IMR-90 (cell line): ENCODE measurements at regions not wholly inside any gene's neighbourhood (a gene's known extent, or its start where the extent isn't known, plus 50 kb on each side); places are given as distances from the start of the nearest gene placed in this dataset.

Experiments used
- ATAC-seq: fragments of 200-7000 bp; cut with Tn5 transposase; 2 replicates; pipeline ENCODE4 v1.9.1; 2020; ENCODE audit warnings: low read depth, mild to moderate bottlenecking, moderate library complexity
- BruUV-seq: library from RNA; stranded (reverse); fragments of 400-500 nt; replicated peaks from 2 replicates; lab custom pipeline; 2021; lab: Mats Ljungman, UMichigan
- CTCF ChIA-PET: fragments of 300-600 bp; formaldehyde crosslinking; extraction: SDS; loops from one replicate; lab custom pipeline; 2021; ENCODE audit warnings: antibody characterized with exemption; lab: Yijun Ruan, JAX
- POLR2A ChIA-PET: fragments of 300-600 bp; sonication (Branson Sonifier 250); formaldehyde crosslinking; loops from one replicate; lab custom pipeline; 2022; ENCODE audit warnings: antibody characterized with exemption; ENCODE audit not compliant: unreplicated experiment; lab: Charles Lee
- DNase-seq: peaks from one replicate; pipeline ENCODE4 v3.0.0; 2013
- H2AFZ ChIP-seq: replicated peaks from 2 replicates; pipeline ENCODE3; 2013; ENCODE audit warnings: low read length, mild to moderate bottlenecking; ENCODE audit not compliant: poor library complexity
- H2AK5ac ChIP-seq: 2 replicates; pipeline ENCODE4 v1.6.1; 2013; ENCODE audit warnings: low read depth, low read length, inconsistent platforms
- H2AK9ac ChIP-seq: replicated peaks from 2 replicates; pipeline ENCODE3; 2013; ENCODE audit warnings: mild to moderate bottlenecking, low read depth, low read length, moderate library complexity; ENCODE audit not compliant: poor library complexity
- H2BK120ac ChIP-seq: 2 replicates; pipeline ENCODE4 v1.6.1; 2013; ENCODE audit warnings: low read depth, low read length, inconsistent platforms
- H2BK15ac ChIP-seq: 3 replicates; pipeline ENCODE4 v1.6.1; 2013; ENCODE audit warnings: low read depth, low read length, inconsistent platforms
- H2BK20ac ChIP-seq: 2 replicates; pipeline ENCODE4 v1.6.1; 2013; ENCODE audit warnings: low read depth, mild to moderate bottlenecking, inconsistent platforms, low read length, moderate library complexity
- H2BK5ac ChIP-seq: 2 replicates; pipeline ENCODE4 v1.6.1; 2013; ENCODE audit warnings: mild to moderate bottlenecking, low read depth, low read length, inconsistent platforms; ENCODE audit not compliant: poor library complexity, severe bottlenecking
- H3K14ac ChIP-seq: replicated peaks from 2 replicates; pipeline ENCODE4 v1.6.1; 2013; ENCODE audit warnings: low read depth, low read length, inconsistent platforms
- H3K18ac ChIP-seq: 2 replicates; pipeline ENCODE4 v1.6.1; 2013; ENCODE audit warnings: low read depth, low read length, control low read depth
- H3K23ac ChIP-seq: 2 replicates; pipeline ENCODE4 v1.6.1; 2013; ENCODE audit warnings: low read depth, low read length, inconsistent platforms
- H3K27ac ChIP-seq: 2 replicates; pipeline ENCODE4 v1.5.1; 2013; ENCODE audit warnings: mild to moderate bottlenecking, control low read depth, low read length; ENCODE audit not compliant: insufficient read depth
- H3K27me3 ChIP-seq: 2 replicates; pipeline ENCODE4 v1.6.1; 2013; ENCODE audit warnings: low read length; ENCODE audit not compliant: control insufficient read depth, insufficient read depth
- H3K36me3 ChIP-seq: 2 replicates; pipeline ENCODE4 v1.6.1; 2013; ENCODE audit warnings: low read length, mixed read lengths; ENCODE audit not compliant: control insufficient read depth, insufficient read depth
- H3K4ac ChIP-seq: 2 replicates; pipeline ENCODE4 v1.6.1; 2013; ENCODE audit warnings: low read depth, low read length, inconsistent platforms
- H3K4me1 ChIP-seq: 2 replicates; pipeline ENCODE4 v1.6.1; 2013; ENCODE audit warnings: low read length, mixed read lengths; ENCODE audit not compliant: control insufficient read depth, insufficient read depth
- H3K4me2 ChIP-seq: 2 replicates; pipeline ENCODE4 v1.6.1; 2013; ENCODE audit warnings: low read depth, mild to moderate bottlenecking, control low read depth, low read length, moderate library complexity
- H3K4me3 ChIP-seq: 2 replicates; pipeline ENCODE4 v1.5.1; 2013; ENCODE audit warnings: low read depth, mild to moderate bottlenecking, control low read depth, low read length, moderate library complexity; ENCODE audit not compliant: insufficient read depth
- H3K56ac ChIP-seq: 2 replicates; pipeline ENCODE4 v1.6.1; 2013; ENCODE audit warnings: low read length, inconsistent platforms; ENCODE audit not compliant: insufficient read depth; ENCODE audit errors: extremely low read depth
- H3K79me1 ChIP-seq, 2 experiments: 2 replicates each; pipeline ENCODE4 v1.6.1; 2013; ENCODE audit warnings: low read length in 2 of 2, inconsistent platforms in 1 of 2, low read depth in 1 of 2
- H3K9ac ChIP-seq: 2 replicates; pipeline ENCODE4 v1.6.1; 2013; ENCODE audit warnings: low read depth, low read length, control low read depth
- H3K9me1 ChIP-seq: 2 replicates; pipeline ENCODE4 v1.6.1; 2013; ENCODE audit warnings: low read length, inconsistent platforms; ENCODE audit not compliant: insufficient read depth
- H3K9me3 ChIP-seq: 2 replicates; pipeline ENCODE4 v1.6.1; 2013; ENCODE audit warnings: low read length; ENCODE audit not compliant: control insufficient read depth, insufficient read depth
- H4K20me1 ChIP-seq: 2 replicates; pipeline ENCODE4 v1.6.1; 2013; ENCODE audit warnings: low read length, inconsistent platforms; ENCODE audit not compliant: insufficient read depth
- H4K5ac ChIP-seq: 2 replicates; pipeline ENCODE4 v1.6.1; 2013; ENCODE audit warnings: mild to moderate bottlenecking, low read depth, low read length, control low read depth
- H4K8ac ChIP-seq, 2 experiments: 2 replicates each; pipeline ENCODE4 v1.6.1; 2013; ENCODE audit warnings: low read depth in 2 of 2, low read length in 2 of 2, control low read depth in 1 of 2, inconsistent platforms in 1 of 2
- H4K91ac ChIP-seq: 2 replicates; pipeline ENCODE4 v1.6.1; 2013; ENCODE audit warnings: low read depth, low read length, inconsistent platforms; ENCODE audit not compliant: insufficient read depth
- CEBPB ChIP-seq: IDR thresholded peaks from 2 replicates; pipeline ENCODE4 v1.6.1; 2012; ENCODE audit warnings: low read depth, low read length, improper control_type of control experiment
- CHD1 ChIP-seq: IDR thresholded peaks from 2 replicates; pipeline ENCODE4 v1.6.1; 2012; ENCODE audit warnings: low read depth, low read length, improper control_type of control experiment
- ELK1 ChIP-seq: fragments of 150-350 bp; IDR thresholded peaks from 2 replicates; pipeline ENCODE4 v1.6.1; 2016; ENCODE audit warnings: low read depth, mild to moderate bottlenecking, low read length, moderate library complexity, borderline replicate concordance
- NFE2L2 ChIP-seq: fragments of 150-350 bp; IDR thresholded peaks from 2 replicates; pipeline ENCODE4 v1.6.1; 2016; ENCODE audit warnings: low read depth, mild to moderate bottlenecking, low read length
- POLR2A ChIP-seq: IDR thresholded peaks from 2 replicates; pipeline ENCODE4 v1.6.1; 2012; ENCODE audit warnings: mild to moderate bottlenecking, low read depth, low read length
- RAD21 ChIP-seq: IDR thresholded peaks from 2 replicates; pipeline ENCODE4 v1.6.1; 2012; ENCODE audit warnings: low read length, improper control_type of control experiment
- RFX5 ChIP-seq: IDR thresholded peaks from 2 replicates; pipeline ENCODE4 v1.8.0; 2012; ENCODE audit warnings: low read depth, mild to moderate bottlenecking, low read length, moderate library complexity
- SMC3 ChIP-seq: fragments of 150-350 bp; IDR thresholded peaks from 2 replicates; pipeline ENCODE4 v1.6.1; 2016; ENCODE audit warnings: low read depth, mild to moderate bottlenecking, antibody characterized with exemption, low read length, moderate library complexity
- whole genome bisulfite sequencing, 2 experiments: methylation state at CpG; one replicate each; pipeline versions ENCODE4 v1.1.5 to v1.1.7; 2013; ENCODE audit warnings: missing lambda C conversion rate in 2 of 2; ENCODE audit not compliant: insufficient read length in 1 of 2; ENCODE audit errors: extremely low coverage in 2 of 2; 5-methylcytosine and 5-hydroxymethylcytosine counted together
- dilution Hi-C: fragments of 300-500 bp; cut with HindIII; formaldehyde crosslinking; loops from one replicate; pipeline ENCODE4 v1.14.3; 2018; ENCODE audit warnings: low sequenced_read_pairs; ENCODE audit not compliant: unreplicated experiment
- in situ Hi-C: fragments of 300-500 bp; cut with MboI; formaldehyde crosslinking; loops from 3 replicates; pipeline ENCODE4 v1.14.3; 2019; ENCODE audit warnings: low sequenced_read_pairs, inconsistent platforms, mixed read lengths
- intact Hi-C: fragments of 100-400 bp; cut with micrococcal nuclease; formaldehyde crosslinking; loops from 2 replicates; pipeline ENCODE4 v1.10.0; 2022

GRCh38 chr12:115511305-115511704, 766.2 kb downstream of the MED13L start:
- CTCF ChIA-PET, result no interaction called here
- H3K56ac ChIP-seq, result no peak overlapping the region
- BruUV-seq, result no TSS peak

More at GRCh38 chr12:115511305-115511704, 766.2 kb downstream of the MED13L start:
- Histone ChIP-seq H3K79me1 (no peaks in the 10 kb centered on the region), H3K4me3 (no peak overlapping the region), H2BK15ac (no peak overlapping the region), H3K27ac (no peak overlapping the region), H4K8ac (no peak overlapping the region), H2BK120ac (no peak overlapping the region), H4K20me1 (no peaks in the 10 kb centered on the region), H4K5ac (no peak overlapping the region), H3K4me1 (no peaks in the 10 kb centered on the region), H3K14ac (no peak overlapping the region), H3K4ac (no peak overlapping the region), H3K27me3 (no peaks in the 10 kb centered on the region), H3K36me3 (no peaks in the 10 kb centered on the region), H2BK20ac (no peak overlapping the region), H3K9me1 (no peaks in the 10 kb centered on the region), H2AFZ (no peak overlapping the region), H2AK5ac (no peak overlapping the region), H4K91ac (no peak overlapping the region), H3K4me2 (no peak overlapping the region), H3K9me3 (peaks cover 2% of the 10 kb centered on the region; the same call in 1 of the 2 replicates), H3K18ac (no peak overlapping the region), H2BK5ac (no peak overlapping the region), H2AK9ac (no peak overlapping the region), H3K23ac (no peak overlapping the region), H3K9ac (no peak overlapping the region)
- DNase-seq (no peak), ATAC-seq (no peak)
- intact Hi-C loops (no loop called here), dilution Hi-C loops (no loop called here), in situ Hi-C loops (no loop called here)
- POLR2A ChIA-PET, result no interaction called here
- TF ChIP-seq ELK1, result no peak
- TF ChIP-seq RAD21, result no peak
- no peak for TF ChIP-seq POLR2A
- 0 out of 2 replicates have a peak, but pooled peaks have one; percentile 3 for TF ChIP-seq CEBPB
- TF ChIP-seq SMC3, result no peak
- TF ChIP-seq RFX5, result no peak
- no peak for TF ChIP-seq NFE2L2
- no peak for TF ChIP-seq CHD1
- WGBS, 2 experiments, result no CpG with 5 or more reads among the region's 2 CpGs
